ENCODE measurements at regions not wholly inside any gene's neighbourhood (a gene's known extent, or its start where the extent isn't known, plus 50 kb on each side); places are given as distances from the start of the nearest gene placed in this dataset.
"Not testable (repeated sequence)": the region's sequence is repeated elsewhere in the genome, so short reads cannot be mapped to it uniquely, and the experiment has no call there.

- TF ChIP-seq POLR2A (IDR thresholded peaks at IDR 0.05) (no peak), CTCF (IDR thresholded peaks at IDR 0.05) (no peak)
- Histone ChIP-seq H3K27me3 (no peaks in the 10 kb centered on the region), H3K4me3 (no peak overlapping the region), H3K27ac (no peak overlapping the region), H3K4me1 (peaks cover 0 to 11% (median 0%) of the 10 kb centered on the region in 12 donors), H3K36me3 (peaks cover 0 to 25% (median 5%) of the 10 kb centered on the region in 9 donors), H3K9me3 (peaks cover 0 to 4% (median 0%) of the 10 kb centered on the region in 12 donors)
- ATAC-seq = no peak
- 76 to 84% (median 79%) methylated on average over 6 of the region's 6 CpGs for WGBS, 4 donors
- no peak for DNase-seq
- intact Hi-C loops (cut with DNase I) = no loop called here
Observed at GRCh38 chr16:27651301-27651700, 101.4 kb downstream of the KATNIP start.

GRCh38 chr16:27657811-27658210, 107.9 kb downstream of the KATNIP start:
- TF ChIP-seq CTCF (IDR thresholded peaks at IDR 0.05) (no peak), POLR2A (IDR thresholded peaks at IDR 0.05) (no peak)
- no peaks in the 10 kb centered on the region for H3K4me1 ChIP-seq
- WGBS, 4 donors = 95 to 100% (median 96%) methylated on average over 6 of the region's 6 CpGs
- peaks cover 0 to 15% (median 0%) of the 10 kb centered on the region in 12 donors for H3K9me3 ChIP-seq
- H3K36me3 ChIP-seq = peaks cover 0 to 20% (median 3%) of the 10 kb centered on the region in 9 donors
- no peaks in the 10 kb centered on the region for H3K27me3 ChIP-seq
- H3K27ac ChIP-seq = no peak overlapping the region
- no peak overlapping the region for H3K4me3 ChIP-seq
- intact Hi-C loops (cut with DNase I) = no loop called here
- DNase-seq = no peak
- no peak for ATAC-seq

- H3K9me3 ChIP-seq = peaks cover 0 to 15% (median 0%) of the 10 kb centered on the region in 12 donors
- no peak for DNase-seq
- intact Hi-C loops (cut with DNase I) = no loop called here
- peaks cover 0 to 19% (median 3%) of the 10 kb centered on the region in 9 donors for H3K36me3 ChIP-seq
- no peak for ATAC-seq
- no peak overlapping the region for H3K4me3 ChIP-seq
- TF ChIP-seq POLR2A (IDR thresholded peaks at IDR 0.05) = no peak
- no peak for TF ChIP-seq CTCF (IDR thresholded peaks at IDR 0.05)
- no peak overlapping the region for H3K27ac ChIP-seq
- no peaks in the 10 kb centered on the region for H3K4me1 ChIP-seq
- WGBS, 4 donors = 96 to 99% (median 97%) methylated on average over 4 of the region's 4 CpGs
- no peaks in the 10 kb centered on the region for H3K27me3 ChIP-seq
Observed at GRCh38 chr16:27660507-27660906, 110.6 kb downstream of the KATNIP start.

- H3K27me3 ChIP-seq; H3K9me3 ChIP-seq; H3K4me1 ChIP-seq; DNase-seq; ATAC-seq; H3K4me3 ChIP-seq; H3K36me3 ChIP-seq; intact Hi-C loops (cut with DNase I); H3K27ac ChIP-seq: not testable (repeated sequence)
- 97 to 98% (median 98%) methylated on average over 7 of the region's 7 CpGs for WGBS, 4 donors
Observed at GRCh38 chr16:27663235-27663634, 113.3 kb downstream of the KATNIP start.

- ATAC-seq (no peak), DNase-seq (no peak)
- Histone ChIP-seq H3K9me3 (no peaks in the 10 kb centered on the region), H3K27ac (no peak overlapping the region), H3K4me3 (no peak overlapping the region), H3K4me1 (no peaks in the 10 kb centered on the region), H3K36me3 (peaks cover 0 to 7% (median 0%) of the 10 kb centered on the region in 9 donors), H3K27me3 (no peaks in the 10 kb centered on the region)
- intact Hi-C loops (cut with DNase I) = no loop called here
- TF ChIP-seq POLR2A (IDR thresholded peaks at IDR 0.05) (no peak), CTCF (IDR thresholded peaks at IDR 0.05) (no peak)
Observed at GRCh38 chr16:27665881-27666280, 115.9 kb downstream of the KATNIP start.

Data from heart left ventricle (tissue), 16 donors.